Calu3 (cell line): ENCODE measurements at regions not wholly inside any gene's neighbourhood (a gene's known extent, or its start where the extent isn't known, plus 50 kb on each side); places are given as distances from the start of the nearest gene placed in this dataset.

ENCODE experiments used
- BruUV-seq: library from RNA; stranded (reverse); fragments of 400-500 nt; replicated peaks from 2 replicates; lab custom pipeline; 2021; lab: Mats Ljungman, UMichigan
- CTCF ChIA-PET: fragments of 300-600 bp; sonication (Branson Sonifier 250); formaldehyde crosslinking; loops from one replicate; lab custom pipeline; 2022; ENCODE audit warnings: antibody characterized with exemption; lab: Charles Lee
- DNase-seq: peaks from one replicate; pipeline ENCODE4 v3.0.0; 2022
- H3K27ac Mint-ChIP-seq: one replicate; pipeline ENCODE4 v1.8.0; 2022; ENCODE audit warnings: mixed read lengths; ENCODE audit not compliant: unreplicated experiment
- H3K27me3 Mint-ChIP-seq: one replicate; pipeline ENCODE4 v1.8.0; 2022; ENCODE audit warnings: mixed read lengths; ENCODE audit not compliant: unreplicated experiment
- H3K36me3 Mint-ChIP-seq: one replicate; pipeline ENCODE4 v1.8.0; 2022; ENCODE audit warnings: mild to moderate bottlenecking, moderate library complexity, mixed read lengths; ENCODE audit not compliant: insufficient read depth, unreplicated experiment
- H3K4me1 Mint-ChIP-seq: one replicate; pipeline ENCODE4 v1.8.0; 2022; ENCODE audit warnings: mild to moderate bottlenecking, low read depth, mixed read lengths; ENCODE audit not compliant: unreplicated experiment
- H3K4me3 Mint-ChIP-seq: one replicate; pipeline ENCODE4 v1.8.0; 2022; ENCODE audit warnings: mild to moderate bottlenecking, low read depth, moderate library complexity, mixed read lengths; ENCODE audit not compliant: unreplicated experiment
- H3K9me3 Mint-ChIP-seq: one replicate; pipeline ENCODE4 v1.8.0; 2022; ENCODE audit warnings: low read depth, mixed read lengths; ENCODE audit not compliant: unreplicated experiment
- CTCF ChIP-seq: fragments of 200-600 bp; IDR thresholded peaks from one replicate; pipeline ENCODE4 v1.8.0; 2022; ENCODE audit warnings: antibody characterized with exemption; ENCODE audit not compliant: unreplicated experiment
- intact Hi-C: fragments of 100-400 bp; cut with micrococcal nuclease; formaldehyde crosslinking; loops from one replicate; pipeline ENCODE4 v1.10.0; 2022; ENCODE audit not compliant: unreplicated experiment

GRCh38 chr2:21356857-21357255 is 233.1 kb downstream of the TDRD15 start:
- intact Hi-C loops, result no loop called here
- no peaks in the 10 kb centered on the region for H3K36me3 Mint-ChIP-seq
- no peaks in the 10 kb centered on the region for H3K4me1 Mint-ChIP-seq
- H3K27ac Mint-ChIP-seq, result no peak overlapping the region
- H3K27me3 Mint-ChIP-seq, result peaks cover 15% of the 10 kb centered on the region
- H3K4me3 Mint-ChIP-seq, result no peak overlapping the region
- DNase-seq, result no peak
- CTCF ChIA-PET, result no interaction called here
- H3K9me3 Mint-ChIP-seq, result peaks cover 10% of the 10 kb centered on the region
- no TSS peak for BruUV-seq
- TF ChIP-seq CTCF, result no peak

- DNase-seq, result no peak
- intact Hi-C loops, result no loop called here
- peaks cover 4% of the 10 kb centered on the region for H3K9me3 Mint-ChIP-seq
- TF ChIP-seq CTCF, result no peak
- no peak overlapping the region for H3K27ac Mint-ChIP-seq
- CTCF ChIA-PET, result interaction anchor here (0.6 kb wide), 2 partner anchors 419 to 1365 kb away, joined by 3 to 6 read pairs; no protein-coding TSS in a partner anchor
- BruUV-seq, result no TSS peak
- H3K4me3 Mint-ChIP-seq, result no peak overlapping the region
- H3K36me3 Mint-ChIP-seq, result no peaks in the 10 kb centered on the region
- no peaks in the 10 kb centered on the region for H3K27me3 Mint-ChIP-seq
- H3K4me1 Mint-ChIP-seq, result no peaks in the 10 kb centered on the region
These were observed 235.2 kb downstream of the TDRD15 start for GRCh38 chr2:21358976-21359375.

- CTCF ChIA-PET, result no interaction called here
- Mint-ChIP-seq H3K27me3 (no peaks in the 10 kb centered on the region), H3K27ac (no peak overlapping the region), H3K36me3 (no peaks in the 10 kb centered on the region), H3K4me1 (no peaks in the 10 kb centered on the region), H3K9me3 (no peaks in the 10 kb centered on the region), H3K4me3 (no peak overlapping the region)
- no TSS peak for BruUV-seq
- intact Hi-C loops, result no loop called here
- DNase-seq, result no peak
- no peak for TF ChIP-seq CTCF
These were observed 237.6 kb downstream of the TDRD15 start for GRCh38 chr2:21361384-21361783.

GRCh38 chr2:21361957-21362486 is 238.3 kb downstream of the TDRD15 start:
- CTCF ChIA-PET, result no interaction called here

More at GRCh38 chr2:21361957-21362486, 238.3 kb downstream of the TDRD15 start:
- TF ChIP-seq CTCF, result no peak
- Mint-ChIP-seq H3K4me3 (no peak overlapping the region), H3K27ac (no peak overlapping the region), H3K4me1 (no peaks in the 10 kb centered on the region), H3K36me3 (no peaks in the 10 kb centered on the region), H3K27me3 (no peaks in the 10 kb centered on the region), H3K9me3 (no peaks in the 10 kb centered on the region)
- no TSS peak for BruUV-seq
- no peak for DNase-seq
- intact Hi-C loops, result no loop called here
